ENCODE measurements at regions not wholly inside any gene's neighbourhood (a gene's known extent, or its start where the extent isn't known, plus 50 kb on each side); places are given as distances from the start of the nearest gene placed in this dataset.

GRCh38 chr15:93644595-93644994 is 555.6 kb upstream of the RGMA start:
- no peak for TF ChIP-seq CHD2 (IDR thresholded peaks at IDR 0.05; ENCODE audit: low read length, partially characterized antibody)
- no peak for TF ChIP-seq RFX5 (IDR thresholded peaks at IDR 0.05; ENCODE audit: low read length)
- no peak for TF ChIP-seq REST (IDR thresholded peaks at IDR 0.05; ENCODE audit: low read depth, low read length)
- no peak for TF ChIP-seq EZH2phosphoT487 (IDR thresholded peaks at IDR 0.05; ENCODE audit: borderline replicate concordance, low read depth)
- no peak for TF ChIP-seq CTCF (IDR thresholded peaks at IDR 0.05)
- no peak for TF ChIP-seq MEF2A (IDR thresholded peaks at IDR 0.05; ENCODE audit: borderline replicate concordance, low read depth)

Data from SK-N-SH (cell line).